Transverse colon (tissue), 4 donors: ENCODE measurements at regions not wholly inside any gene's neighbourhood (a gene's known extent, or its start where the extent isn't known, plus 50 kb on each side); places are given as distances from the start of the nearest gene placed in this dataset.

ENCODE experiments used
- EP300 ChIP-seq: sonication (generic); formaldehyde crosslinking; IDR thresholded peaks from one replicate; pipeline ENCODE4 v1.6.1; 2017; ENCODE audit warnings: antibody characterized with exemption, low read depth
- POLR2A ChIP-seq: fragments of 450-650 bp; IDR thresholded peaks from one replicate; pipeline ENCODE4 v1.6.1; 2016; ENCODE audit warnings: antibody characterized with exemption, mild to moderate bottlenecking, moderate library complexity
- POLR2AphosphoS5 ChIP-seq, 3 donors: sonication (generic); formaldehyde crosslinking; IDR thresholded peaks; one replicate each; pipeline ENCODE4 v1.6.1; 2016; ENCODE audit warnings: antibody characterized with exemption in 3 of 3
- TF ChIP-seq, protein P1 (sequence below), 5 experiments: fragments of 200-600 bp in 3 of 5; fragments of 450-650 bp in 2 of 5; sonication (generic) in 3 of 5; IDR thresholded peaks; 1 replicate in 2 of 5; 2 replicates in 3 of 5; pipeline ENCODE4 v1.5.1; 2016 to 2017; ENCODE audit warnings: antibody characterized with exemption in 5 of 5, inconsistent platforms in 3 of 5, mild to moderate bottlenecking in 2 of 5, moderate library complexity in 1 of 5

DNA sequence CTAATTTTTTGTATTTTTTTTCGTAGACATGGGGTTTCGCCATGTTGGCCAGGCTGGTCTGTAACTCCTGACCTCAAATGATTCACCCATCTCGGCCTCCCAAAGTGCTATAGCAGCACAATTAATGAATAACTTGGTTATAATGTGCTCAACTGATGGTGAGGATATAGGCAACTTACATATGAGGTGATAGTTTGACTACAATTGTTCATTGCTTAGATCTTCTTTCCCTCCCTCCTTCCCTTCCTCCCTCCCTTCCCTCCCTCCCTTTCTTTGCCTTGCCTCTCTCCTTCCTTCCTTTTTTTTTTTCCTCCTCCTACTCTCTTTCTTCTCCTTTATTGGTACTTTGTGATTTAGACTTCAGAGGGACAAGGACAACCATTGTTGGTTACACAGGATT, 151.2 kb downstream of the RNF144B start:
- TF ChIP-seq, protein P1, sequence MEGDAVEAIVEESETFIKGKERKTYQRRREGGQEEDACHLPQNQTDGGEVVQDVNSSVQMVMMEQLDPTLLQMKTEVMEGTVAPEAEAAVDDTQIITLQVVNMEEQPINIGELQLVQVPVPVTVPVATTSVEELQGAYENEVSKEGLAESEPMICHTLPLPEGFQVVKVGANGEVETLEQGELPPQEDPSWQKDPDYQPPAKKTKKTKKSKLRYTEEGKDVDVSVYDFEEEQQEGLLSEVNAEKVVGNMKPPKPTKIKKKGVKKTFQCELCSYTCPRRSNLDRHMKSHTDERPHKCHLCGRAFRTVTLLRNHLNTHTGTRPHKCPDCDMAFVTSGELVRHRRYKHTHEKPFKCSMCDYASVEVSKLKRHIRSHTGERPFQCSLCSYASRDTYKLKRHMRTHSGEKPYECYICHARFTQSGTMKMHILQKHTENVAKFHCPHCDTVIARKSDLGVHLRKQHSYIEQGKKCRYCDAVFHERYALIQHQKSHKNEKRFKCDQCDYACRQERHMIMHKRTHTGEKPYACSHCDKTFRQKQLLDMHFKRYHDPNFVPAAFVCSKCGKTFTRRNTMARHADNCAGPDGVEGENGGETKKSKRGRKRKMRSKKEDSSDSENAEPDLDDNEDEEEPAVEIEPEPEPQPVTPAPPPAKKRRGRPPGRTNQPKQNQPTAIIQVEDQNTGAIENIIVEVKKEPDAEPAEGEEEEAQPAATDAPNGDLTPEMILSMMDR (IDR thresholded peaks at IDR 0.05) = no peak
- TF ChIP-seq POLR2AphosphoS5 (IDR thresholded peaks at IDR 0.05) = no peak
- no peak for TF ChIP-seq POLR2A
- no peak for TF ChIP-seq EP300
